Muscle layer of duodenum (tissue), 2 donors: ENCODE measurements at regions not wholly inside any gene's neighbourhood (a gene's known extent, or its start where the extent isn't known, plus 50 kb on each side); places are given as distances from the start of the nearest gene placed in this dataset.

Source experiments
- H3K27ac ChIP-seq: one replicate; pipeline ENCODE4 v1.7.0; 2013; ENCODE audit warnings: mild to moderate bottlenecking, low read length
- H3K27me3 ChIP-seq: one replicate; pipeline ENCODE4 v1.7.0; 2013; ENCODE audit warnings: low read depth, mild to moderate bottlenecking, control low read depth, low read length
- H3K36me3 ChIP-seq, 2 donors: one replicate each; pipeline ENCODE4 v1.7.0; 2013; ENCODE audit warnings: low read length in 2 of 2, control low read depth in 1 of 2, mild to moderate bottlenecking in 1 of 2; ENCODE audit not compliant: insufficient read depth in 2 of 2, control insufficient read depth in 1 of 2
- H3K4me1 ChIP-seq, 2 donors: one replicate each; pipeline ENCODE4 v1.7.0; 2013; ENCODE audit warnings: low read length in 2 of 2, mild to moderate bottlenecking in 2 of 2, control low read depth in 1 of 2, moderate library complexity in 1 of 2; ENCODE audit not compliant: insufficient read depth in 2 of 2, control insufficient read depth in 1 of 2
- H3K4me3 ChIP-seq, 2 donors: one replicate each; pipeline ENCODE4 v1.7.0; 2013; ENCODE audit warnings: low read length in 2 of 2, low read depth in 1 of 2, mild to moderate bottlenecking in 1 of 2
- H3K9me3 ChIP-seq, 2 donors: one replicate each; pipeline ENCODE4 v1.7.0; 2013; ENCODE audit warnings: low read length in 2 of 2, control low read depth in 1 of 2, mild to moderate bottlenecking in 1 of 2; ENCODE audit not compliant: control insufficient read depth in 1 of 2
- donor health status: healthy.

GRCh38 chr11:115656041-115656440, 151.8 kb upstream of the CADM1 start:
- Histone ChIP-seq H3K4me3 (no peak overlapping the region), H3K27ac (no peak overlapping the region), H3K4me1 (peaks cover 3 to 14% of the 10 kb centered on the region in 2 donors), H3K9me3 (no peaks in the 10 kb centered on the region), H3K36me3 (no peaks in the 10 kb centered on the region), H3K27me3 (peaks cover 10% of the 10 kb centered on the region)

GRCh38 chr11:115654792-115655191, 150.6 kb upstream of the CADM1 start:
- no peaks in the 10 kb centered on the region for H3K9me3 ChIP-seq
- H3K36me3 ChIP-seq, result no peaks in the 10 kb centered on the region
- H3K27me3 ChIP-seq, result peaks cover 9% of the 10 kb centered on the region
- H3K4me3 ChIP-seq, result no peak overlapping the region
- H3K27ac ChIP-seq, result no peak overlapping the region
- peaks cover under 1 to 10% of the 10 kb centered on the region in 2 donors for H3K4me1 ChIP-seq

GRCh38 chr11:115653926-115654325, 149.7 kb upstream of the CADM1 start:
- H3K36me3 ChIP-seq, result no peaks in the 10 kb centered on the region
- H3K27ac ChIP-seq, result no peak overlapping the region
- no peaks in the 10 kb centered on the region for H3K9me3 ChIP-seq
- peaks cover under 1% of the 10 kb centered on the region for H3K27me3 ChIP-seq
- H3K4me1 ChIP-seq, result peaks cover 0 to under 1% of the 10 kb centered on the region in 2 donors
- no peak overlapping the region for H3K4me3 ChIP-seq

GRCh38 chr11:115653076-115653475, 148.9 kb upstream of the CADM1 start:
- Histone ChIP-seq H3K4me1 (no peaks in the 10 kb centered on the region), H3K27me3 (no peaks in the 10 kb centered on the region), H3K9me3 (no peaks in the 10 kb centered on the region), H3K36me3 (no peaks in the 10 kb centered on the region), H3K4me3 (no peak overlapping the region), H3K27ac (no peak overlapping the region)

- Histone ChIP-seq H3K27me3 (no peaks in the 10 kb centered on the region), H3K27ac (no peak overlapping the region), H3K4me3 (no peak overlapping the region), H3K36me3 (no peaks in the 10 kb centered on the region), H3K4me1 (no peaks in the 10 kb centered on the region), H3K9me3 (no peaks in the 10 kb centered on the region)
Observed at GRCh38 chr11:115652496-115652895, 148.3 kb upstream of the CADM1 start.

- no peaks in the 10 kb centered on the region for H3K36me3 ChIP-seq
- no peaks in the 10 kb centered on the region for H3K4me1 ChIP-seq
- no peaks in the 10 kb centered on the region for H3K27me3 ChIP-seq
- no peaks in the 10 kb centered on the region for H3K9me3 ChIP-seq
- H3K4me3 ChIP-seq, result no peak overlapping the region
- H3K27ac ChIP-seq, result no peak overlapping the region
Observed at GRCh38 chr11:115652094-115652493, 147.9 kb upstream of the CADM1 start.

- Histone ChIP-seq H3K36me3 (no peaks in the 10 kb centered on the region), H3K4me1 (no peaks in the 10 kb centered on the region), H3K27me3 (peaks cover 4% of the 10 kb centered on the region), H3K9me3 (no peaks in the 10 kb centered on the region), H3K27ac (no peak overlapping the region), H3K4me3 (no peak overlapping the region)
Observed at GRCh38 chr11:115649461-115649860, 145.2 kb upstream of the CADM1 start.

- no peaks in the 10 kb centered on the region for H3K9me3 ChIP-seq
- no peak overlapping the region for H3K4me3 ChIP-seq
- peaks cover 4% of the 10 kb centered on the region for H3K27me3 ChIP-seq
- no peaks in the 10 kb centered on the region for H3K36me3 ChIP-seq
- H3K4me1 ChIP-seq, result no peaks in the 10 kb centered on the region
- no peak overlapping the region for H3K27ac ChIP-seq
Observed at GRCh38 chr11:115645631-115646317, 141.6 kb upstream of the CADM1 start.

- Histone ChIP-seq H3K4me3 (no peak overlapping the region), H3K27me3 (peaks cover 4% of the 10 kb centered on the region), H3K9me3 (no peaks in the 10 kb centered on the region), H3K36me3 (no peaks in the 10 kb centered on the region), H3K4me1 (no peaks in the 10 kb centered on the region), H3K27ac (no peak overlapping the region)
Observed at GRCh38 chr11:115644856-115645255, 140.6 kb upstream of the CADM1 start.

- Histone ChIP-seq H3K27me3 (peaks cover 4% of the 10 kb centered on the region), H3K4me1 (no peaks in the 10 kb centered on the region), H3K9me3 (no peaks in the 10 kb centered on the region), H3K4me3 (no peak overlapping the region), H3K27ac (no peak overlapping the region), H3K36me3 (no peaks in the 10 kb centered on the region)
Observed at GRCh38 chr11:115643549-115644270, 139.5 kb upstream of the CADM1 start.

GRCh38 chr11:115642660-115643059, 138.4 kb upstream of the CADM1 start:
- Histone ChIP-seq H3K27me3 (peaks cover 4% of the 10 kb centered on the region), H3K4me1 (no peaks in the 10 kb centered on the region), H3K9me3 (no peaks in the 10 kb centered on the region), H3K4me3 (no peak overlapping the region), H3K27ac (no peak overlapping the region), H3K36me3 (no peaks in the 10 kb centered on the region)
